GM12864 (cell line): ENCODE measurements at regions not wholly inside any gene's neighbourhood (a gene's known extent, or its start where the extent isn't known, plus 50 kb on each side); places are given as distances from the start of the nearest gene placed in this dataset.

Source experiments
- DNase-seq: peaks from one replicate; pipeline ENCODE4 v3.0.0-alpha.2; 2011; ENCODE audit warnings: low read depth
- H3K4me3 ChIP-seq: 2 replicates; pipeline ENCODE4 v1.5.1; 2011; ENCODE audit warnings: mild to moderate bottlenecking, low read depth, low read length, control low read depth
- TF ChIP-seq, protein P1 (sequence below): IDR thresholded peaks from 2 replicates; pipeline ENCODE4 v1.5.1; 2011; ENCODE audit warnings: low read depth, mild to moderate bottlenecking, moderate library complexity, low read length, control low read depth, inconsistent platforms; ENCODE audit errors: missing control alignments

DNA sequence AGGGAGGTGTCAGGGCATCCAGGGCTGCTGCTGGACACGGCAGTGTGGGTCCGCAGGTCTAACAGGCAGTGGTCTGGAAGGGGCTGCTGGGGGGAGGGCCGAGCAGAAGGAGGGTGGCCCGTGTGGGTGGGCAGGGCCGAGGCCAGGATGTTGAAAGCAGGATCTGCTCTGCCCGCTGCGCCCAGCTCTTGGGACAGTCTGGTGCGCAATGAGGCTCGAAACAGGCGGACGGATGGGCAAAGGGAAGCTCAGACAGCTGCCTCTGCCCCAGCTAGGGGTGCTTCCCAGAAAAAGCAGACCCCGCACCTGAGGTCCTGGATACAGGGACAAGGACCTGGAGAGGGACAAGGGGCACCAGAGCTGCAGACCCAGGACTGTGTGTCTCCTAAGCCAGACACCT is 121.3 kb downstream of the FAM53A start:
- no peak overlapping the region for H3K4me3 ChIP-seq
- TF ChIP-seq, protein P1, sequence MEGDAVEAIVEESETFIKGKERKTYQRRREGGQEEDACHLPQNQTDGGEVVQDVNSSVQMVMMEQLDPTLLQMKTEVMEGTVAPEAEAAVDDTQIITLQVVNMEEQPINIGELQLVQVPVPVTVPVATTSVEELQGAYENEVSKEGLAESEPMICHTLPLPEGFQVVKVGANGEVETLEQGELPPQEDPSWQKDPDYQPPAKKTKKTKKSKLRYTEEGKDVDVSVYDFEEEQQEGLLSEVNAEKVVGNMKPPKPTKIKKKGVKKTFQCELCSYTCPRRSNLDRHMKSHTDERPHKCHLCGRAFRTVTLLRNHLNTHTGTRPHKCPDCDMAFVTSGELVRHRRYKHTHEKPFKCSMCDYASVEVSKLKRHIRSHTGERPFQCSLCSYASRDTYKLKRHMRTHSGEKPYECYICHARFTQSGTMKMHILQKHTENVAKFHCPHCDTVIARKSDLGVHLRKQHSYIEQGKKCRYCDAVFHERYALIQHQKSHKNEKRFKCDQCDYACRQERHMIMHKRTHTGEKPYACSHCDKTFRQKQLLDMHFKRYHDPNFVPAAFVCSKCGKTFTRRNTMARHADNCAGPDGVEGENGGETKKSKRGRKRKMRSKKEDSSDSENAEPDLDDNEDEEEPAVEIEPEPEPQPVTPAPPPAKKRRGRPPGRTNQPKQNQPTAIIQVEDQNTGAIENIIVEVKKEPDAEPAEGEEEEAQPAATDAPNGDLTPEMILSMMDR, result no peak

DNA sequence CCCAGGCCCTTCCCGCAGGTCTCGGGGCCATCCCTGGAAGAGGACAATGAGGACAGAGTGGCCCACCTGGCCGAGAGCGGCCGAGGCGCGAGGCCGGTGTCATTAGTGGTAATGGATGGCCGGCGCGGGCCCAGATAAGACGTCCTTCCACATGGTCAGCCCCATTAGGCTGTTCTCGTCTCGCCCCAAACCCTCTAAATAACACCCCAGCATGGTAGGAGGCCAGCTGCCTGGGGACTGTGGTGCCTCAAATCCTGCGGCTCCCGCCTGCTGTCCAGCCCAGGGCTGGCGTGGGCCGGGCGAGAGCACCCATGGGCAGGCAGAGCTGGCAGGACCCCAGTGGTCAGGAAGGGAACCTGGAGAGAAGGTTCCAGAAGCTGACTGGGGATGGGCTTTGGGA is 121.7 kb downstream of the FAM53A start:
- no peak for DNase-seq
- TF ChIP-seq, protein P1, result no peak
- H3K4me3 ChIP-seq, result no peak overlapping the region

More for the DNA sequence above, 121.3 kb downstream of the FAM53A start:
- DNase-seq, result no peak

DNA sequence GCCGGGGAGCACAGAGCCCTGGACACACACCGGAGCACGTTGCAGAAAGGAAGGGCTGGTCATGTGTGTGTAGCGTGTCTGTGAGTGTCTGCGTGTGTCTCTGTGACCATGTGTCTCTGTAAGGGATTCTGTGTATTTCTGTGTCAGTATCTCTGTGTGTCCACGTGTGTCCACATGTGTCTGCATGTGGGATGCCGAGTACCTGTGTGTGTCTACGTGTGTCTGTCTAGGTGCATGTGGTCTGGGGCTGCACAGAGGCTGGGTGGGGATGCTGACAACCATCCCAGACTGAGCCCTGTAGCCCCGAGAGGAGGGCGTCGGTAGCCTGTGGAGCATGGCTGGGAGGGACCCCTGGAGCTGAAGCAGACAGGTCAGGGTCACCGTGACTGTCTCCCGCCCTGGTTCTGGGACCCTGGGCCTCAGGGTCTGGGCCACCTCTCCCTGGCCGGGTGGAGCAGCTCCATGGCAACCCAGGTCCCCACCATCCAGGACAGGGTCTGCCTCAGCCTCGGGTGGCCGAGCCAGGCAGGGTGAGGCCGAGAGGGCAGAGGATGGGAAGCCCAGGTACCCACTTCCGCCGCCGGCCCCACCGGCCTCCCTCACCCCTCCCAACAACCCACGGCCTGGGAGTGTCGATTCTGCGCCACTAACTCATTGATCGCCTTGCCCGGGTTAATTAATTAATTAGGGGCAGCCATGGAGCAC is 122.7 kb downstream of the FAM53A start:
- TF ChIP-seq, protein P1, result no peak
- H3K4me3 ChIP-seq, result no peak overlapping the region
- DNase-seq, result no peak

GRCh38 chr4:1559896-1560650 is 124.0 kb downstream of the FAM53A start:
- DNase-seq, result no peak
- TF ChIP-seq, protein P1, result no peak
- H3K4me3 ChIP-seq, result no peak overlapping the region

DNA sequence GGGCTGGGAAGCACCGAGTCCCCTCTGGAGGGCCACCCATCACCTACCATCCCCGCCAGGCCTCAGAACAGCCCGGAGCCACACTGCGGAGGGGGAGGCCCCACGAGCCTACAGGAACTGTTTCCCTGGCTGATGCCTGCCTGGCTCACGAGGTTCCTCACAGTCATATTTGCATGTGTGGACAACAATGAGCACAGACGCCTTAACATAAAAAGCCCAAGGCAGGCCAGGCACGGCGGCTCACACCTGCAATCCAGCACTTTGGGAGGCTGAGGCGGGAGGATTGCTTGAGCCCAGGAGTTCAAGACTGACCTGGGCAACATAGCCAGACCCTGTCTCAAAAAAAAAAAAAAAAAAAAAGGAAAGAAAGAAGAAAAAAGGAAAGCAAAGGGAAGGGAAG is 125.9 kb downstream of the FAM53A start:
- H3K4me3 ChIP-seq, result no peak overlapping the region
- no peak for DNase-seq
- TF ChIP-seq, protein P1, result no peak

GRCh38 chr4:1557221-1557597 is 126.9 kb downstream of the FAM53A start:
- no peak overlapping the region for H3K4me3 ChIP-seq
- TF ChIP-seq, protein P1, result no peak
- no peak for DNase-seq
